GM20000 (cell line): ENCODE measurements at regions not wholly inside any gene's neighbourhood (a gene's known extent, or its start where the extent isn't known, plus 50 kb on each side); places are given as distances from the start of the nearest gene placed in this dataset.

Source experiments
- DNase-seq: peaks from one replicate; pipeline ENCODE4 v3.0.0; 2012; ENCODE audit warnings: low spot score
- CTCF ChIP-seq: IDR thresholded peaks from 2 replicates; pipeline ENCODE4 v1.5.1; 2012; ENCODE audit warnings: mild to moderate bottlenecking, control low read depth; ENCODE audit errors: extremely low read depth, missing control alignments

- DNase-seq: no peak
- no peak for TF ChIP-seq CTCF
These were observed 169.3 kb downstream of the CTTN start for GRCh38 chr11:70567680-70568034.

- DNase-seq: no peak
These were observed 169.9 kb downstream of the CTTN start for GRCh38 chr11:70568035-70568813.

GRCh38 chr11:70568814-70569617 lies 170.7 kb downstream of the CTTN start:
- no peak for DNase-seq
- TF ChIP-seq CTCF: no peak

More at GRCh38 chr11:70568035-70568813, 169.9 kb downstream of the CTTN start:
- TF ChIP-seq CTCF: no peak

GRCh38 chr11:70569618-70569890 lies 171.2 kb downstream of the CTTN start:
- no peak for DNase-seq
- no peak for TF ChIP-seq CTCF

- no peak for TF ChIP-seq CTCF
- DNase-seq: no peak
These were observed 171.8 kb downstream of the CTTN start for GRCh38 chr11:70569996-70570692.

- no peak for DNase-seq
These were observed 172.5 kb downstream of the CTTN start for GRCh38 chr11:70570693-70571395.

More at GRCh38 chr11:70570693-70571395, 172.5 kb downstream of the CTTN start:
- no peak for TF ChIP-seq CTCF
